ENCODE measurements at regions not wholly inside any gene's neighbourhood (a gene's known extent, or its start where the extent isn't known, plus 50 kb on each side); places are given as distances from the start of the nearest gene placed in this dataset.
"Not testable (repeated sequence)": the region's sequence is repeated elsewhere in the genome, so short reads cannot be mapped to it uniquely, and the experiment has no call there.

DNA sequence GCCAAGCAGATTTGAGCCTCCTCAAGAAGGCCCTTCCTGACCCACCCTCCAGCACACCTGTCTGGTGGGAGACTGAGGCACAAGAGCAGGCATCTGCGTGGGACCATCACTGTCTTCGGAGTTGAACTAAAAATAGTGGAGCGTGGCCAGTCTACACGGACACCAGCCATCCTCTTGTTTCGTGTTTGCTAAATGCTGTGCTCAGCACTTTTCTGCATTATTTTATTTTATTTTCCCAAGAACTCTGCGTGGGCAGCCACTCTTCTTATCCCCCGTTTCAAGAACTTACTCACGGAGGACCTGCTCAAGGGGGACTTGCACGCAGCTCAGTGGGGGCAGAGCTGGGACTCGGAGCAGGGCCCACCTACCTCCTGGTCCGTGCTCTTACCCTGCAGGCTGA is 60.8 kb downstream of the SOCS3 start:
- Mint-ChIP-seq H3K9me3 (no peaks in the 10 kb centered on the region), H3K27ac (no peak overlapping the region), H3K4me1 (ENCODE audit: low read depth) (peaks cover 22% of the 10 kb centered on the region), H3K36me3 (ENCODE audit: low read depth) (no peaks in the 10 kb centered on the region), H3K4me3 (no peak overlapping the region), H3K27me3 (ENCODE audit: insufficient read depth) (no peaks in the 10 kb centered on the region; the same call in 1 of the 2 replicates)
- TF ChIP-seq, protein P1, sequence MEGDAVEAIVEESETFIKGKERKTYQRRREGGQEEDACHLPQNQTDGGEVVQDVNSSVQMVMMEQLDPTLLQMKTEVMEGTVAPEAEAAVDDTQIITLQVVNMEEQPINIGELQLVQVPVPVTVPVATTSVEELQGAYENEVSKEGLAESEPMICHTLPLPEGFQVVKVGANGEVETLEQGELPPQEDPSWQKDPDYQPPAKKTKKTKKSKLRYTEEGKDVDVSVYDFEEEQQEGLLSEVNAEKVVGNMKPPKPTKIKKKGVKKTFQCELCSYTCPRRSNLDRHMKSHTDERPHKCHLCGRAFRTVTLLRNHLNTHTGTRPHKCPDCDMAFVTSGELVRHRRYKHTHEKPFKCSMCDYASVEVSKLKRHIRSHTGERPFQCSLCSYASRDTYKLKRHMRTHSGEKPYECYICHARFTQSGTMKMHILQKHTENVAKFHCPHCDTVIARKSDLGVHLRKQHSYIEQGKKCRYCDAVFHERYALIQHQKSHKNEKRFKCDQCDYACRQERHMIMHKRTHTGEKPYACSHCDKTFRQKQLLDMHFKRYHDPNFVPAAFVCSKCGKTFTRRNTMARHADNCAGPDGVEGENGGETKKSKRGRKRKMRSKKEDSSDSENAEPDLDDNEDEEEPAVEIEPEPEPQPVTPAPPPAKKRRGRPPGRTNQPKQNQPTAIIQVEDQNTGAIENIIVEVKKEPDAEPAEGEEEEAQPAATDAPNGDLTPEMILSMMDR (IDR thresholded peaks at IDR 0.05), result no peak
- no peak for DNase-seq

GRCh38 chr17:78294776-78295175 is 63.3 kb downstream of the TMEM235 start:
- H3K27ac Mint-ChIP-seq, result no peak overlapping the region
- H3K4me3 Mint-ChIP-seq, result no peak overlapping the region
- H3K4me1 Mint-ChIP-seq (ENCODE audit: low read depth), result peaks cover 10% of the 10 kb centered on the region; the same call in 1 of the 2 replicates
- no peaks in the 10 kb centered on the region; the same call in 1 of the 2 replicates for H3K27me3 Mint-ChIP-seq (ENCODE audit: insufficient read depth)
- H3K9me3 Mint-ChIP-seq, result no peaks in the 10 kb centered on the region
- TF ChIP-seq, protein P1 (IDR thresholded peaks at IDR 0.05), result no peak
- no peak for DNase-seq
- H3K36me3 Mint-ChIP-seq (ENCODE audit: low read depth), result no peaks in the 10 kb centered on the region

GRCh38 chr17:78294356-78294755 is 62.9 kb downstream of the TMEM235 start:
- Mint-ChIP-seq H3K4me3 (no peak overlapping the region), H3K36me3 (ENCODE audit: low read depth) (no peaks in the 10 kb centered on the region), H3K4me1 (ENCODE audit: low read depth) (peaks cover 10% of the 10 kb centered on the region; the same call in 1 of the 2 replicates), H3K27me3 (ENCODE audit: insufficient read depth) (no peaks in the 10 kb centered on the region; the same call in 1 of the 2 replicates), H3K27ac (no peak overlapping the region), H3K9me3 (no peaks in the 10 kb centered on the region)
- no peak for DNase-seq
- TF ChIP-seq, protein P1 (IDR thresholded peaks at IDR 0.05), result no peak

- not testable (repeated sequence) for H3K36me3 Mint-ChIP-seq (ENCODE audit: low read depth); H3K27ac Mint-ChIP-seq; H3K4me1 Mint-ChIP-seq (ENCODE audit: low read depth); H3K4me3 Mint-ChIP-seq; H3K27me3 Mint-ChIP-seq (ENCODE audit: insufficient read depth); DNase-seq; H3K9me3 Mint-ChIP-seq
These were observed 61.7 kb downstream of the TMEM235 start for GRCh38 chr17:78293151-78293550.

DNA sequence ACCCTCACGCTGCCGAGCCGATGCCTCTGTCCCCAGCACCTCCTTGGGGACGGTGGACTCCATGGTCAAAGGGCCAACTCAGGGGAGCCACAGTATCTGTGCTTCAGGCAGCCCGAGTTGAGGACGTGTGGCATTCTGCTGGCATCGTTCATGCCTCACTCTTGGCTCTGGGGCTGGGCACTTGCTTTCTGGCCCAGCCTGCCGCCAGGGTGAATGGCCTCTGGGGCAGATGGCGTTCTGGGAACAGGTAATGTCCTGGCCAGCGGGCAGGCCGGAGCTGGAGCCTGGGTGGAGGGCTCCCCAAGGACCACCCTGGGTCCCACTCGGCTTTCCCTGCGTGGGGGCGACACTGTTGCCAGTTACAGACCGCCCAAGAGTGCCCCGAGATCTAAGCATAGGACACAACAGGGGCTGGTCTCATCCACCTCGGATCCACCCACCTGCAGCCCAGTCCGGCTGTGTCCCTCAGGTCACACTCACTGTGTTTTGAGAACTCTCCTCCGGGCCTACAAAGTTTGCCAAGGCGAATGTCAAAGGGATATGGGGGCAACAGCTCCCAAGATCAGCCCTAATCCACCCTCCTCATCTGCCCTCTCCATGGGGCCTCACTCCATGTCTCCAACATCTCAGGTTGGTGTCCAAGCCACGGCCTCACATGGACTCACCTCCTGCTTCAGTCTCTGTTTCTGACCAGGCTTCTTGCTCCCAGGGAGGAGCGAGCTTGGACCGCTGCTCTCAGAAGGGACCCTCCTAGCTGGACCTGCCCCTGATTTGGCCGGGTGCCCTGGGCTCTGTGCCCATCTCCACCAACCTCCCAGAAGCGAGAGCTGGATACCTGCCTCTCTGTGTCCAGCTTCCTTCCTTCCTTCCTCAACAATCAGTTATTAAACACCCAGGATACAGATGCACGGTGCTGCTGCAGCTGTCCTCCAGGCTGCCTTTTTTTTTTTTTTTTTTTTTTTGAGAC is 60.8 kb downstream of the TMEM235 start:
- H3K9me3 Mint-ChIP-seq, result no peaks in the 10 kb centered on the region
- no peak overlapping the region for H3K4me3 Mint-ChIP-seq
- TF ChIP-seq, protein P1 (IDR thresholded peaks at IDR 0.05), result no peak
- H3K27ac Mint-ChIP-seq, result no peak overlapping the region
- no peaks in the 10 kb centered on the region for H3K36me3 Mint-ChIP-seq (ENCODE audit: low read depth)
- peaks cover 10% of the 10 kb centered on the region; the same call in 1 of the 2 replicates for H3K4me1 Mint-ChIP-seq (ENCODE audit: low read depth)
- DNase-seq, result no peak
- no peaks in the 10 kb centered on the region; the same call in 1 of the 2 replicates for H3K27me3 Mint-ChIP-seq (ENCODE audit: insufficient read depth)

GRCh38 chr17:78290721-78291120 is 59.3 kb downstream of the TMEM235 start:
- Mint-ChIP-seq H3K27ac (no peak overlapping the region), H3K4me1 (ENCODE audit: low read depth) (peaks cover 10% of the 10 kb centered on the region; the same call in 1 of the 2 replicates), H3K9me3 (no peaks in the 10 kb centered on the region), H3K36me3 (ENCODE audit: low read depth) (no peaks in the 10 kb centered on the region), H3K27me3 (ENCODE audit: insufficient read depth) (no peaks in the 10 kb centered on the region), H3K4me3 (no peak overlapping the region)
- TF ChIP-seq, protein P1 (IDR thresholded peaks at IDR 0.05), result no peak
- DNase-seq, result no peak
